GM18907 (cell line): ENCODE measurements at regions not wholly inside any gene's neighbourhood (a gene's known extent, or its start where the extent isn't known, plus 50 kb on each side); places are given as distances from the start of the nearest gene placed in this dataset.

Experiments
- ATAC-seq: cut with Tn5 transposase; IDR thresholded peaks from one replicate; pipeline ENCODE4 v1.9.1; 2021; ENCODE audit warnings: mild to moderate bottlenecking, moderate library complexity; ENCODE audit not compliant: unreplicated experiment

DNA sequence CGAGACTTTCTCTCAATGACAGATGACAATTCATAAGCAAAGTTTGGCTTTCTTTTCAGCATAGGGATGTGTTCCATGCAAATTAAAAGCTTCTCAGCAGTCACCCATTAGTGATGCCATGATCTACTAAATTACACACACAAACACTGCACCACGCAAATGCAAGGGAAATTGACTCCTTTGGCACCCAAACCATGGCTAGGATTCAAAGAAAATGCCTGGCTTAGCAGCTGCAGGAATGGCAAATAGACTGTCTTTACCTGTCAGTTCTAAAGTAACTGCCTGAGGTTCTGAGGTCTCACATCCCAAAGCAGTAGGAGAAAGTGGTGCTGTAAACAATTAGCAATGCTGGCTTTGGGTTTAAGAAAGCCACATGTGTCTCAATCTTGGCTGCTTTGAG lies 108.6 kb upstream of the ATP10B start:
- ATAC-seq, result no peak

DNA sequence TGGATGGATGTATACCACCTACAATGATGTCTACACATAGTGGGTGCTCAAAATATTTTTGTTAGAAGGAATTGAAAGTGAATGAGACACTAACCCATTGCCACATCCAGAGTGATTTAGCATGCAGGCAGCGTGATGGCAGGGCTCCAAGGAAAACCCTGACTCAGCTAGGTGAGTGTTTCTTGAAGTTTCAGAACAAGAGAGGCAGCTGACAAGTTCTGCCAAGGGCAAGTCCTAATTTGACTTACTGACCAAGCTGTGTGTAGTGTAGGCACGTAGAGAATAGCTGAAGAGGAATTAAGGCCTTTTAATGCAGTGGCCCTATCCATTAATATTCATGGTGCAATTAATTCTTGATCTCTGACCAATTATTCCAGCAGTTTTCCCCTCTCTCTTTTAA lies 107.8 kb upstream of the ATP10B start:
- ATAC-seq, result peak; percentile 49

GRCh38 chr5:160957312-160957861 lies 105.4 kb upstream of the ATP10B start:
- peak; percentile 77 for ATAC-seq

GRCh38 chr5:160956051-160956450 lies 104.0 kb upstream of the ATP10B start:
- no peak for ATAC-seq

- no peak for ATAC-seq
Observed at GRCh38 chr5:160950311-160950710, 98.3 kb upstream of the ATP10B start.

DNA sequence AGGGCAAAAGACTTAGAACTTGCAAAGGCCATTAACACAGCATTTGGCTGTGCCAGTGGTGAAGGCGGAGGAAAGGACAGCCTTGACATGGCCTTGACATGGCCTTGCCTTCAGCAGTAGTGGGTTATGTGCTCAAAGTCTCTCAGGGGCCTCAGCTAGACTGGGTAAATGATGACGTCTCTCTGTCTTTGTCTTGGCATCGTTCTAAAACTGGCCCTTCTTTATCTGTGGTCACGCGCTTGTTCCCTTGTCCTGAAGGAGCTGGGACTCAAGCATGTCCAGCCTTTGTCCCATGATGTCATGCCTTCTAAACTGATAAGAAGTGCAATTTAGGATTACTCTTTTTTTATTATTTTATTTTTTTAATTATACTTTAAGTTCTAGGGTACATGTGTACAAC lies 88.7 kb upstream of the ATP10B start:
- no peak for ATAC-seq

- no peak for ATAC-seq
Observed at GRCh38 chr5:160938532-160938931, 86.5 kb upstream of the ATP10B start.

- no peak for ATAC-seq
Observed at GRCh38 chr5:160937570-160937969, 85.6 kb upstream of the ATP10B start.

- ATAC-seq, result no peak
Observed at GRCh38 chr5:160935776-160936175, 83.8 kb upstream of the ATP10B start.

GRCh38 chr5:160931283-160931682 lies 79.3 kb upstream of the ATP10B start:
- ATAC-seq, result no peak

DNA sequence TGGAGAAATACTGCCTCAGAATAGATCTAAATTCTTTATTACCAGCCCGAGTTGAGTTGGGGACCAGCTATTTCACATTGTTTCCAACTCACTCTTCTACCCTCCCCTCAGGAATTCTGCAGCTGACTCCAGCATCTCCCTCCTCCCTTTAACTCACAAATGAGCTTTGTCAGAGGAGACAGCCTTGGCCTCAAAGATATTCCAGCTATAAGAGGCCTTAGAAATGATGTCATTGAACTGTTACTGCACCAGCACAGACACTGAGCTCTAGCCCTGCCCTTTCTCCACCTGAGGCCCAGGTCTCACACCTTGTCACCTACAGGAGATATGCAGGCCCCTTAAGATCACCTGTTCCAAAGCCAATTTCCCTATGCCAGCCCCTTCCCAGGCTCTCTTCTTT lies 78.4 kb upstream of the ATP10B start:
- ATAC-seq, result no peak

DNA sequence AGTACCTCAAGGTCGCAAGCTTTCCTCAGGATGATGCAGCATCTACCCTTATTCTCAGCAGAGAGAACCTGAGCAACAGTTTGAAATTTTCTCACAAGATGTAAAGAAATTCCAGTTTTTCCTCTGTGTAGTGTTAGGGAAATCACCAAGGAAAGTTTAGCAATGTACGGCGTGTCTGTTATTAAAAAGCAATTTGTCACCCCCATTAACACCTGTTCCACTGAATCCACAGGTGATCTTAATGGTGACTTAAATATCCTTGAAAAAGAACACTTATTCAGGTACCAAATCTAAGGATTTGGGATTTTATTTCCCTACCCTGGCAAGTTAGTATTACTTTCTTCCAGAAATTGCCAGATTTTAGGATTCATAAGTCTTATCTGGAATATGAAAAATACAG lies 77.9 kb upstream of the ATP10B start:
- ATAC-seq, result no peak

DNA sequence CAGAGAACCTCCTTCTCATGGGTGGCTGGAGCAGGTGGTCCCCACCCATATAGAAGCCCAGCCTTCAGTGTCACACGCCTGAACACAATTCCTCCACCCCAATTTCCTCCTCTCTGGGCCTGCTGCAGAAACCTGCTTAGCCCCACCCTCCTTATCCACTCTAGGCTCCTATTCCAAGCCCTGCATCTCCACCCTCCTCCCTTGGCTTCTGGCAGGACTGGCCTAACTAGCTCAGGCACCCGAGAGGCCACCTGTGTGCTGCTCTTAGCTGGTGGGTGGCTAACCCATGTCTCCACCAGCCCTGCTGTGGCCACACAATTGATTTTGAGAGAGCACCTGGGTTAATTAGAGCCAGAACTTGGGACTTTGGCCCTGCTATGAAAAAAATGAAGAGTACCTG lies 77.3 kb upstream of the ATP10B start:
- no peak for ATAC-seq

GRCh38 chr5:160926428-160926827 lies 74.4 kb upstream of the ATP10B start:
- ATAC-seq, result no peak

- no peak for ATAC-seq
Observed at GRCh38 chr5:160925281-160925680, 73.3 kb upstream of the ATP10B start.

GRCh38 chr5:160923936-160924710 lies 72.1 kb upstream of the ATP10B start:
- ATAC-seq, result no peak

DNA sequence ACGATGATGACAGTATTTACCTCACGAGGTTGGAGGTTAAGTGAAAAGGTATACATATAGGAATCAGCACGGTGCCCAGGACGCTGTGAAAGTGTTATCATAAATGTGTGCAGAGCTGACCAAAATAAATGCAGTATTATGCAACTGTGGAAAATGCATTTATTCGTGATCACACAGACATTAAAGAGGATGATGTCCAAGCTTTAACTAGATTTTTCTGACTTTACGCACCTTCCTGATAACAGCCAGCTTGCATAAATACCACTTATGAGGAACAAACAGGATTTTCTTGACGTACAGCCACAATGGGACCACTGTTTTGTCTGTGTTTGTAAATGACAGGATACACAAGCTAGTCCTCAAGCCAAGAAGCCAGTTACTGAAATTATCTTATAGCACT lies 71.4 kb upstream of the ATP10B start:
- no peak for ATAC-seq

- ATAC-seq, result no peak
Observed at GRCh38 chr5:160922311-160922710, 70.3 kb upstream of the ATP10B start.

- no peak for ATAC-seq
Observed at GRCh38 chr5:160921423-160922285, 69.6 kb upstream of the ATP10B start.

- ATAC-seq, result no peak
Observed at GRCh38 chr5:160919626-160920025, 67.6 kb upstream of the ATP10B start.

DNA sequence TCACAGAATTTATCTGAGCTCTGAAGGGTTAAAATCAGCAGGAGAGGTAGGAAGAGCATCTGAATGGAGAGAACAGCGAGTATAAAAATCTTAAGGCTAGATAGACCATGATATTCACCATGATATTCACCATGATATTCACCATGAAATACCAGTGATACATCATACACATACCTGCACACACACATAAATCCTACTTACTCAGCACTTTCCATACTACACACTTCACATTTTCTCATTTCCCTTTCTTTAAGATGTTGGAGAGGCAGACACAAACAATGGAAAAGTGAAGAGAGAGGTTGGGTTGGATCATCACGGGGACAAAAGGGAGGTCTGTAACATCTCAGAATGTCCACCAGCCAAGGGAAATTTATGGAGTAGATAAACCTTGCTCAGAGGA lies 66.4 kb upstream of the ATP10B start:
- ATAC-seq, result no peak

DNA sequence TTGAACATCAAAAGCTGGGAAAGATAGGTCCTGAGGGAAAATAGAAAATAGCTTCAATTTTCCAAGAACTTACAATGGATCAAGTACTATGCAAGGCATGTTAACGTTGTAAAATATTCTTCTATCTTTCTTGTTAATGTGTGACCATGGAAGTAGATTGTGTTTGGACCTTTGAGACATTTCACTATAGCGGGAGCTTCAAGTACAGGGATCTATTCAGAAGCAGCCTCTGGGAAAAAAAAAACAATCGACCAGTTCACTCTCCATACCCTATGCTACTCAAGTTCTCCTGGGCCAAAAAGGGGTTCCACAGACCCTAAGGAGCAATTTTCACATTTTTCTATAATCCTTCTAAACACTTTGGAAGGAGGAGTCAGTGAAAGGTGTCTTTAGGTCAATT lies 54.1 kb upstream of the ATP10B start:
- no peak for ATAC-seq
